OCI-M2 (cell line): ENCODE measurements at regions not wholly inside any gene's neighbourhood (a gene's known extent, or its start where the extent isn't known, plus 50 kb on each side); places are given as distances from the start of the nearest gene placed in this dataset.

Source experiments
- DNase-seq: peaks from one replicate; lab custom pipeline; 2025; ENCODE audit not compliant: unreplicated experiment; lab: John Stamatoyannopoulos, UW

- no peak for DNase-seq
Observed at GRCh38 chr13:105201351-105201750, 1334.1 kb downstream of the EFNB2 start.

GRCh38 chr13:105200181-105200580, 1335.3 kb downstream of the EFNB2 start:
- no peak for DNase-seq

GRCh38 chr13:105196052-105196451, 1339.4 kb downstream of the EFNB2 start:
- DNase-seq, result no peak

- no peak for DNase-seq
Observed at GRCh38 chr13:105193026-105193425, 1342.4 kb downstream of the EFNB2 start.

- no peak for DNase-seq
Observed at GRCh38 chr13:105184201-105184600, 1351.3 kb downstream of the EFNB2 start.

- no peak for DNase-seq
Observed at GRCh38 chr13:105177265-105177900, 1358.1 kb downstream of the EFNB2 start.

GRCh38 chr13:105170438-105170837, 1365.0 kb downstream of the EFNB2 start:
- no peak for DNase-seq

GRCh38 chr13:105168295-105168694, 1367.2 kb downstream of the EFNB2 start:
- DNase-seq, result no peak

- DNase-seq, result no peak
Observed at GRCh38 chr13:105167385-105167784, 1368.1 kb downstream of the EFNB2 start.

GRCh38 chr13:105165449-105166125, 1369.9 kb downstream of the EFNB2 start:
- DNase-seq, result no peak

GRCh38 chr13:105159841-105160240, 1375.6 kb downstream of the EFNB2 start:
- DNase-seq, result no peak

- DNase-seq, result no peak
Observed at GRCh38 chr13:105153611-105154010, 1381.9 kb downstream of the EFNB2 start.

- DNase-seq, result no peak
Observed at GRCh38 chr13:105151639-105152038, 1383.8 kb downstream of the EFNB2 start.

- DNase-seq, result no peak
Observed at GRCh38 chr13:105147461-105147860, 1388.0 kb downstream of the EFNB2 start.

GRCh38 chr13:105144936-105145335, 1390.5 kb downstream of the EFNB2 start:
- no peak for DNase-seq

- no peak for DNase-seq
Observed at GRCh38 chr13:105144020-105144419, 1391.4 kb downstream of the EFNB2 start.

GRCh38 chr13:105142556-105142955, 1392.9 kb downstream of the EFNB2 start:
- no peak for DNase-seq

GRCh38 chr13:105139380-105140285, 1395.8 kb downstream of the EFNB2 start:
- DNase-seq, result peak; percentile 56

- no peak for DNase-seq
Observed at GRCh38 chr13:105139048-105139379, 1396.4 kb downstream of the EFNB2 start.

GRCh38 chr13:105135852-105136615, 1399.4 kb downstream of the EFNB2 start:
- no peak for DNase-seq

GRCh38 chr13:105127732-105128131, 1407.7 kb downstream of the EFNB2 start:
- DNase-seq, result no peak
